GM12872 (cell line): ENCODE measurements at regions not wholly inside any gene's neighbourhood (a gene's known extent, or its start where the extent isn't known, plus 50 kb on each side); places are given as distances from the start of the nearest gene placed in this dataset.

Experiments used
- CTCF ChIP-seq: IDR thresholded peaks from 3 replicates; pipeline ENCODE4 v1.5.1; 2011; ENCODE audit warnings: low read depth, mild to moderate bottlenecking, low read length, moderate library complexity; ENCODE audit not compliant: insufficient read depth

- no peak for TF ChIP-seq CTCF
Observed at GRCh38 chr7:8382004-8382730, 51.2 kb upstream of the NXPH1 start.
